ENCODE measurements at regions not wholly inside any gene's neighbourhood (a gene's known extent, or its start where the extent isn't known, plus 50 kb on each side); places are given as distances from the start of the nearest gene placed in this dataset.
"Not testable (repeated sequence)": the region's sequence is repeated elsewhere in the genome, so short reads cannot be mapped to it uniquely, and the experiment has no call there.

DNA sequence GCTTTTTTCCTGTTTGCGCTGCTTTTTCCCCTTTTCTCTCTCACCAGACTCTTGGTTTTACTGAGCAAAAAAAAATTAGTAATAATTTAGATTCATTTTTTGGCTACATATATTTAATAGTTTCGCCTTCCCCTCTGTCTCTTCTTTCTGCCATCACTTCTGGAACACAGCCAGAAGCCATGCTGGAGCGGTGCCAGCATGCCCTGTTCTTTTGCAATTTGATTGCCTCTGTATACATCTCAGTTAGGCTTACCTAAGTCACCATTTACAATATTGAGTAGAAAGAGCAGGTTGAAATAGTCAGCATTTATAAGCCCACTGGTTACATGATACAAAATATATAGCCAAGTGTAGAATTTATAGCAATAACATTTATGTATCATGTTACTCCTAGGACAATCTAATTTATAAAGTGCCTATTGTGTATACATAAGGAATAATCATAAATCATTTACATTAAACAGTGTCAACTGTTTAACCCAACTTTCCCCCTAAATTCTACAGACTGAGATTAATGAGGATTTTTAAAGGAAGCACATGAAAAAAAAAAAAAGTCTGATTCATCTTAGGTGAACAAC is 413.8 kb upstream of the SOX5 start:
- DNase-seq (ENCODE audit: low read depth) = no peak

DNA sequence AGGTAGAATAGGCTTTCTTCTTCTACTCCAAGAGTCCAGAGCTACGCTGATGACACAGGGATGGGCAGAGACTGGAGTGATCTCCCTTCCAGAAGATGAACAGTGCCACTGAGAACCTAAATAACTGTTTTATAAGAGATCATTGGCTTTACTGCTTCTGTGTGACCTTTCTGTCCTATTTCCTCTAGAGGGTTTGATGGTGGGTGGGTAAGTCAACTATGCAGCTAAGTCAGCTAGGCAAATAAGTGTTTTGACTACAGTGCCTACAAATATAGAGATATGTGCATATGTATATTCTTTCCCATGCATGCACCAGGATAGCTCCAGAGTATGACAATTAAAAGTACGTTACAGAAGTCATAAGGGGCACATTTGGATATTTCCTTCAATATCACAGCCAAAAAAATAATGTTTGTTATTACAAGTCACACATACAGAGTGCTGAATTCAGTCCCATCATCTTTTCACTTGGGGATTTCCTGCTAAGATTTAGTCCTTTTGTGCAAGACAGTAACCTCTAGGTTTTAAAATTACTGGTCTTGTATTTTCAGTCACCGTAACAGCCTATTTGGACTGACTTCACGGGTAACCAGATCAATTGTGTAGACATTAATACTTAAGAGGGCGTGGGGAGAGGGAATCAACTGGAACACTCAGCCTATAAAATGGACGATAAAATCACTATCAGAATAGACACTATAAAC is 412.6 kb upstream of the SOX5 start:
- DNase-seq (ENCODE audit: low read depth) = no peak

GRCh38 chr12:24360907-24361306 is 411.4 kb upstream of the SOX5 start:
- DNase-seq (ENCODE audit: low read depth) = peak; percentile 15

DNA sequence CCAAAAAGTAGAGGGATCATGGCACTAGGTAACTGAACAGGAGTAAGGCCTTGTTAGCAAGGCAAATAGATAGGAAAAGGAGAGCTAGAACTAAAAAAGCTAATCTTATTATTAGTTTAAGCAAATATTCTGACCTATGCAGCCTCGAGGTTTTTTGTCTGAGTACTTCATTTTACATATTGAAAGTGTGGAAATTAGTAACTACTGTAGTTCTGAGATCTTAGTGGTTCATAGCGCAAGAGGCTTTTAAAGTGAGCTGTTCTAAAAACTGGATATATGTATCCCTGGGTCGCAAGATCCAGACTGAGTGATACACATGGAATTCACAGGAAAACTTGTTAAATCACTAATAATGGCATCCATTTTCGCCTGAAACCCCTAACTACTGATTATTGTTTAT is 411.0 kb upstream of the SOX5 start:
- no peak for DNase-seq (ENCODE audit: low read depth)

DNA sequence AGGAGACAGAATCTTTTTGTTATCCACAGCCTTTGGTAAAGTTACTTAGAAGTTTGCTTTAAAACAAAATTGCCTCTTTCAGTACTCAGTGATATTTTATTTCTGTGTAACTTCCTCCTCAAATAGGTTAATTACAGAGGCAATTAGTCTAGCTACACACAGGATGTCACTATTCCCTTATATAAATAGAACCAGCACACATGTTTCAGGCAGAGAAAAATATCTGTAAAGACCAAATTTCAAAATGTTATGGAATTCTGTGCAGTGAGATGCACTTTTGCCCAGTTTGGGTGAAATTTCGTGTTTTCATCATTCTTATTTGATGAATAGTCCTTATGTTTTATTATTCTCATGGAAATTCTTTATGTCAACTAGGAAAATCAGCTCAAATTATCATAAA is 410.6 kb upstream of the SOX5 start:
- DNase-seq (ENCODE audit: low read depth) = no peak

DNA sequence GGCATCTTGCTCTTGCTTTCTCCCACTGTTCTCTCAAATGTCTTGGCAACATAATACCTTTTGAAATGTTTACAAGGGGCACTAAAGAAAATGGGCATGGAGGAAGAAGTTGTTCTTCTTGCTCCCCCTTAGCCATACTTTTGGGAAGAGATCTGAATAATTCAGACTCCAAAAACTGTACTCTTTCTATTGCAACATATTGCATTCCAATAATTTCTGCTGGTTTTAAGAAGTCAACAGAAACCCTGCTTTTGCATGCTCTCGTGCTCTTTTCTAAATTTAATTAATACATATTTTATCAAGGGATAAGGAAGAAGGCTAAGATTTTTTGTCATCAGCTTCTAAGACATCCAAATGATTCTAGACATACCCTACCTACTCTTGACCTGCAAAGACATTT is 409.9 kb upstream of the SOX5 start:
- no peak for DNase-seq (ENCODE audit: low read depth)

DNA sequence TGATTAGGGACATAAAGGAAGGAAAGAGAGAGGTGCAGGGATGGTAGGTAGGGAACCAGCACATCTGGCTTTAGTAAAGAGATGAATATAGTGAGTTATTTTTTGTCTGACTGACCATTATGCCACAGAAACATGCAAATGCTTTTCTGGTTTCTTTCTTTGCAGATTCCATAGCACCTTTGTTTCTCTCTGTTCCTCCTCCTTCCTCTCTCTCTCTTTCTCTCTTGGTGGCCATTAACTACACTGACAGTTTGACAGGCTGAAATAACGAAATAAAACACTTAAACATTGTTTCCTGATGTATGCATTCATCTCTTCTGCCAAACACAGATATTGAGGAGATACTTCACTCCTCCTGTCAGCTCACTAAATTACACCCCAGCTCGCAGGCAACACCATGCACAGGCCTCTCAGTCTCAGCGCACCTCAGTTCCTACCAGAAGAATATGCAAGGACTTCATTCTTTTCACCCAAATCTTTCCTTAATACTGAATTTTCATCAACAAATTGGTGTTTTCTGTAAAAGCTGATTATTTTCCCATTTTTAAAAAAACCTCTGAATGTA is 406.9 kb upstream of the SOX5 start:
- no peak for DNase-seq (ENCODE audit: low read depth)

DNA sequence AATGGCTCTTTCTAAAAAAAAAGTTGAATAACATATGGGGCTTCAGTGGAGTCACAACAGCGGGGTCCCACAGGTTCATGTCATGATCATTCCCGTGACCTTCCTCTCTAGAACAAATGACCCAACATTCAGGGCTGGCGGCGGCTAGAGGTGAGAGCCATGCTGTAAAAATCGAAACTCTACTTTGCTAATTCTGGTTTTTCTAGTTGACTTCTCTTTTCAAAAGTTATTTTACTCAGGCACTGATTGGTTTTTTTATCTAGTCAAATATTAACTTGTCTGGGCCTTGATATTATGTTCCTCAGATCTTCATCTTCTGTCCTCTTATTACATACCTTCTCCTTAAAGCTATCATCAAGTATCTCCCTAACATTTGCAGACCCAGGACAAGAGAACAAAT is 402.9 kb upstream of the SOX5 start:
- no peak for DNase-seq (ENCODE audit: low read depth)

DNA sequence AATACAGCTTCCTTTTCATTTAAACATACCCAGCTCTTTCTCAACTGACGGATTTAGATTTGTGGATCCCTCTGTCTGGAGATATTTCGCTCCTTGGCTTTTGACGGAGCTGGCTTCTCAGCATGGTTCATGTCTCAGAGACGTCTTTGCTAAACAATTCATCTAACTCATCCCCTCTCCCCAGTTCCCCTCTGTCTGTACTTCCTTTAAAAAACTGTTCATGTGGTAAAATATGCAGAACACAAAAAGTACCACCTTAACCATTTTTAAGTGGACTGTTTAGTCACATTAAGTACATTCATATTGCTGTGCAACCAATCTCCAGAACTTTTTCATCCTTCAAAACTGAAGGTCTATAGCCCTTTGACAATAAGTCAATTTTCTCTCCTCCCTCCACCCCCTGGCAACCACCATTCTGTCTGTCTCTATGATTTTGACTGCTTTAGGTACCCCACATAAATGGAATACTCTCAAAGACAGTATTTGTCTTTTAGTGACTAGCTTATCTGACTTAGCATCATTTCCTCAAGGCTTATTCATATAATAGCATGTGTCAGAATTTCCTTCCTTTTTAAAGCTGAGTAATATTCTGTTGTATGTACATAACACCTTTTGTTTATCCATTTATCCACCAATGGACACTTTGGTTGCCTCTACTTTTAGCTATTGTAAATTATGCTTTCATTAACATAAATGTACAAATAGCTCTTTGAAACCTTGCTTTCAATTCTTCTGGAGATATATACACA is 399.8 kb upstream of the SOX5 start:
- no peak for DNase-seq (ENCODE audit: low read depth)

GRCh38 chr12:24348180-24348579 is 398.7 kb upstream of the SOX5 start:
- not testable (repeated sequence) for DNase-seq (ENCODE audit: low read depth)

GRCh38 chr12:24328261-24328660 is 378.8 kb upstream of the SOX5 start:
- no peak for DNase-seq (ENCODE audit: low read depth)

DNA sequence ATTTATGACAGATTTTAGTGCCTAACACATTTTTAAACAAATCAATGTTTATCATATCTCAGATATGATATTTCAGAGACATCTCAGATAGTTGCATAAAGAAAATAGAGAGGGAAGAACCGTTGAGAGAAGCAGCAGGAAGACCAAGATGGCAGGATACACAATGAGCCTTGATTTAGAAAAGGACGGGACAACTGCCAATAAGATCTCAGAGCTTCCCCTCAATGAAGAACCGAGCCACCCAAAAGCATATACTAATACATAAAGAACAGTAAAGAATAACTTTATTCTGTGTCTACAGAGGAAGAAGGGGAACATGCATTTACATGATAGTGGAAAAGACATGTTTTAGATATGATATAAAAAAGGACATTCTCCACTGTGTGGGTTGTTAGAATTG is 375.9 kb upstream of the SOX5 start:
- DNase-seq (ENCODE audit: low read depth) = no peak

GRCh38 chr12:24307716-24308335 is 358.4 kb upstream of the SOX5 start:
- DNase-seq (ENCODE audit: low read depth) = no peak

DNA sequence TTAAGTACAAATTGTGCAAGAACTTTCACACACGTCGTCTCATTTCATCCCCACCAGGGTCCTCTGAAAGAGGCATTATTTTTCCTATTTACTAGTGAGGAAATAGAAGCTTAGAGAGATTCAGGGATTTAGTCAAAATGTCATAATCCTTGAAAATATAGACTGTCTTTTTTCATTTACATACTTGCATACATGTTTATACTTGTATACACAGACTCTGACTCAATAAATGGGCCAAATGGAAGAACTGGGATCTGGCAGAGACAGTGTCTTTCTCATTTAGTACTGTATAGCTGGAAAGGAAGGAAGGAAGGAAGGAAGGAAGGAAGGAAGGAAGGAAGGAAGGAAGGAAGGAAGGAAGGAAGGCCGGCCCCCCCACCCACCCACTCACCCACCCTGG is 357.7 kb upstream of the SOX5 start:
- DNase-seq (ENCODE audit: low read depth) = no peak

DNA sequence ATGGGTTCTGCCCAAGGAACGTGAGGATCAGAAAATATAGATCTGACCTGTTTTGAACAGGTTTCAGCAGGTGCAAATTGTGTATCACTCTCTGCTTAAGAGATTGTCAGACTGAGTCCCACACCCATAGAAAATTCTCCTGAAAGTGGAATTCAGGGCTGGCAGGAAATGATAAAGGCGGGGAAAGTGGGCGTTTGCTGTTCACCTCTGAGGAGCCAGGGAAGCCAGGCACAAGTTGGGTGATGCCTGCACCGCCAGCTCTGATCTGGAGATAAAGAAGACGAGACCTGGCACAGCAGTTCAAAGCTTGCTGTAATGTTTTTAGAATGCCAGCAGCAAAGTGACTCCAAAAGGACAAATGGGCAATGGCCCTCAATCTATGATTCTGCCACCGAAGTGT is 356.5 kb upstream of the SOX5 start:
- no peak for DNase-seq (ENCODE audit: low read depth)

DNA sequence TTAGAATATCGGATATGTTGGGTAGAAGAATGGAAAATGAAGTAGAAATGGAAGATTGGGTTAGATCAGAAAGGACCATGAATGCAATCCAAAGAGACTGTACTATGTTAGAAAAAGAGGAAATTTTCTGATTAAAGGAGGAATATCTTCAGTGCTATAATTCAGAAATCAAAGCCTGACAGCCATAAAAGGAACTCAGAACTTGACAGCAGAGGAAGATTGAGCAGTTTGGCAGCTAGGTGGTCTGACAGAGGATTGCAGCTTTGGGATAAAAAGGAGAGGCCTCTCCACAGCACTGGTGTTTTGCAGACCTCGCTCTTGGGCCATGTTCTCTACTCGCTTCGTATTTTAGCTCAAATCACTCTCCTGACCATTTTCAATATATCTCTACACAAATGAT is 354.8 kb upstream of the SOX5 start:
- no peak for DNase-seq (ENCODE audit: low read depth)

DNA sequence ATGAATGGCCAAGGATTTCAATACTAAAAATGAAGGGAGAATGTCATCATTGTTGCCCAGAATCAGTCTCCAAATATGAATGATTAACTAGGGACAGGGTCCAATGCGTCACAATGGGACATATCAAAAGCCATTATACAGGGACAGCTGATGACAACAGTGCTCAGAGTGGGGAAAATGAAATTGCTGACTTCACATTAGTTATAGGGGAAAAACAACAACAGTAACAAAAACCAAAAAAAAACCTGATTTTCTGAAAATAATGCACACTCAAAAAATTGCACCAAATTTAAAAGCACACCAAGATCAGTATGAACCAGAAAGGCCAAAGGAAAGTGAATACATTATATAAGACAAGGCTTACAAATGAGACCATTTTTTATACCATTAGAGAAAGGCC is 353.2 kb upstream of the SOX5 start:
- DNase-seq (ENCODE audit: low read depth) = no peak

DNA sequence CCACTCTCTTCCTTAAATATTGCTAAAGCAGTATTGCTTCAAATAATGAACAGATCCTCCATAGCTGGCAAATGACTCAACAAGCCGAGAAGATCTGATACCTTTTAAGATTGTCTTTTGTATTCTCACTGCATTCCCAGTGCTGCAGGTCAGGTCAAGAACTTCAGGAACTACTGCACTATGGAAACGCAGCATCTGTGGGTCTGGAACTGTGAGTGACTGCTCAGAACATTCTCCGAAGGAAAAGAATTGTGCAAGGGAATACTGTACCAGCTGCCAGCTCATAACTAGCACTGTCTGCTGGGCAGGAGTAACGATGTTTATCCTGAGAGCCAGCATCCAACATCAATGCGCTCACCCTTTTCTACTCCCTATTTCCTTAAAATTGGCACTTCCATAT is 348.0 kb upstream of the SOX5 start:
- no peak for DNase-seq (ENCODE audit: low read depth)

DNA sequence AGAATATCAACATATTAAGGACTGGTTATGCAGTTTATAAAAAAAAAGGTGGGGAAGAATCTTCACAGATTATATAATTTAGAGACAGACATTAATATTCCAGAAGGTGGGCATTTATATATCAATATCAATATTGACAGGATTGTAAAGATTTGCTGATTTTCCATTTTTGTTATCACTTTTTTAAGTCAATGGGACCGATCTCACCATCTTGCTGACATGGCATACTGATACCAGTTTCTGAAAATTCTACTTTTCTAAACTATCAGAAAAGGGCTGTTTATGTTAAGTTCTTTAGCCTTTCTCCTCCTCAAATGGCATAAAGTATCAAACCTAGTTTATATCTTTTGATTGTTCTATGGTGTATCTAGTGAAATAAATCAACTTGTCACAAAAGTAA is 344.1 kb upstream of the SOX5 start:
- no peak for DNase-seq (ENCODE audit: low read depth)

DNA sequence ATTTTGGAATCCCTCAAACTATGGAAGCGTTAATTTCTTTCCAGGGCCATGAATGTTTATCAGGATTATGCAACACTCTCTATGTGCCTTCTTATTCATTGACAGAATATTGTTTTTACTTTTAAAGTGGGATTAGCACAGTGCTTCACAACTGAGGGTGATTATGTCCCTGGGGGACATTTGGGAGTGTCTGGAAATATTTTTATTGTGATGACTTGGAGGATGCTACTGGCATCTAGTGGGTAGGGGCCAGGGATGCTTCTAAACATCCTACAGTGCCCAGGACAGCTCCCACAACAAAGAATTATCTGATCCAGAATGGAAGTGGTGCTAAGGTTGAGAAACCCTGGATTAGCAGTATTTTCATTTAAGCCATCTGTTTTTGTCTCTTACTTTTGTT is 338.5 kb upstream of the SOX5 start:
- no peak for DNase-seq (ENCODE audit: low read depth)

DNA sequence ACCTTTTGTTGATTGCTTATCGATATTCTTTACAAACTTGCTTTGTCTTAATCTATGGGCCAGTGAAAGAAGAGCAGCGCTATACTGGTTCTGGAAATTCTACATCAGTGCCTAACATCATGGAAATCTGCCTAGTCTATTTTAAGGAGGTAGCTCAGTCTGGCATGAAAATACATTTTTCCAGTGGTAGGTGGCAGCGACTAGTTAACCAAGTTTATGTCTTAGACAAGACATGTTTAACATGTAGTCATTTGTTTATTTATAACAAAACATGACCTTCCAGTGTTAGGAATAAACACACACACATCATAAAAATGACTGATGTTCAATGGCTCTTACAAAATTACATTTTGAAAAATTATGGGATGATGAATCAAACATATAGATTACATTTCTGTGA is 336.0 kb upstream of the SOX5 start:
- no peak for DNase-seq (ENCODE audit: low read depth)

- no peak for DNase-seq (ENCODE audit: low read depth)
These were observed 331.9 kb upstream of the SOX5 start for GRCh38 chr12:24281341-24281740.
